ENCODE measurements at regions not wholly inside any gene's neighbourhood (a gene's known extent, or its start where the extent isn't known, plus 50 kb on each side); places are given as distances from the start of the nearest gene placed in this dataset.

GRCh38 chr12:16763901-16764300 is 157.9 kb upstream of the LMO3 start:
- Histone ChIP-seq H3F3A (ENCODE audit: insufficient read depth, low read length) (peaks cover 15% of the 10 kb centered on the region), H3K9me2 (replicated peaks; ENCODE audit: insufficient read depth, low read length) (no peaks in the 10 kb centered on the region), H3K27me3 (replicated peaks; ENCODE audit: insufficient read depth, low read length) (no peaks in the 10 kb centered on the region), H3K79me2 (ENCODE audit: low read length) (no peaks in the 10 kb centered on the region), H3K36me3 (replicated peaks; ENCODE audit: insufficient read depth, low read length) (no peaks in the 10 kb centered on the region), H4K20me1 (ENCODE audit: insufficient read depth, low read length) (no peaks in the 10 kb centered on the region), H2AFZ (ENCODE audit: low read length) (no peak overlapping the region), H3K27ac (ENCODE audit: low read length) (no peak overlapping the region), H3K9me3 (replicated peaks; ENCODE audit: insufficient read depth, low read length) (no peaks in the 10 kb centered on the region), H3K9ac (ENCODE audit: low read length) (no peak overlapping the region), H3K4me1 (ENCODE audit: low read length) (peaks cover 25% of the 10 kb centered on the region), H3K4me3 (ENCODE audit: low read length) (no peak overlapping the region), H3K4me2 (ENCODE audit: low read depth, low read length) (no peak overlapping the region)
- no peak for DNase-seq
- TF ChIP-seq EZH2phosphoT487 (IDR thresholded peaks at IDR 0.05; ENCODE audit: low read length) (no peak), CTCF (IDR thresholded peaks at IDR 0.05; ENCODE audit: low read length) (no peak), EZH2 (optimal IDR thresholded peaks at IDR 0.05; ENCODE audit: low read depth, low read length) (no peak)

GRCh38 chr12:16756833-16757555 is 151.0 kb upstream of the LMO3 start:
- Histone ChIP-seq H2AFZ (ENCODE audit: low read length) (no peak overlapping the region), H3K27me3 (replicated peaks; ENCODE audit: insufficient read depth, low read length) (no peaks in the 10 kb centered on the region), H3K4me1 (ENCODE audit: low read length) (no peaks in the 10 kb centered on the region), H3K9me2 (replicated peaks; ENCODE audit: insufficient read depth, low read length) (no peaks in the 10 kb centered on the region), H3K4me3 (ENCODE audit: low read length) (no peak overlapping the region), H3K9me3 (replicated peaks; ENCODE audit: insufficient read depth, low read length) (no peaks in the 10 kb centered on the region), H3K36me3 (replicated peaks; ENCODE audit: insufficient read depth, low read length) (no peaks in the 10 kb centered on the region), H3K79me2 (ENCODE audit: low read length) (no peaks in the 10 kb centered on the region), H3K27ac (ENCODE audit: low read length) (no peak overlapping the region), H3F3A (ENCODE audit: insufficient read depth, low read length) (no peaks in the 10 kb centered on the region), H3K9ac (ENCODE audit: low read length) (no peak overlapping the region), H4K20me1 (ENCODE audit: insufficient read depth, low read length) (no peaks in the 10 kb centered on the region), H3K4me2 (ENCODE audit: low read depth, low read length) (no peak overlapping the region)
- no peak for TF ChIP-seq EZH2 (optimal IDR thresholded peaks at IDR 0.05; ENCODE audit: low read depth, low read length)
- DNase-seq, result no peak

DNA sequence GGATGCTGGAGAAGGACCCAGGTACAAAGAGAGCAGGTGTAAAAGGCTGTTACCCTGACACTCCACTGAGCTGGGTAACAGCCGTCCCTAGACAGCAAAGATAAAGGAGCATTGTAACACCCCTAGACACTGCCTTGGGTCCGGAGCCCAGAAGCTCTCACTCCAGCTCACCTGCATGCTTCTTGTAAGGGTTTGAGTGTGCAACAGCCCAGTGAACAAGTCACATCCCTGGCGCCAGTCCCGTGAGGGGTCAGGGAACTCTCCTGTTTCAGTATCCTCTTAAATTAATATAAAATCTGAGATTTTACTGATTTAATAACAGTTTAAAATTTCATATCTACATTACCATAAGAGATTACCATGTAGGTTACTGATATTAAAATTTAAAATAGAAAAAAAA is 124.8 kb upstream of the LMO3 start:
- no peaks in the 10 kb centered on the region for H3K36me3 ChIP-seq (replicated peaks; ENCODE audit: insufficient read depth, low read length)
- TF ChIP-seq CTCF (IDR thresholded peaks at IDR 0.05; ENCODE audit: low read length) (no peak), EZH2 (optimal IDR thresholded peaks at IDR 0.05; ENCODE audit: low read depth, low read length) (no peak), EZH2phosphoT487 (IDR thresholded peaks at IDR 0.05; ENCODE audit: low read length) (no peak)
- no peaks in the 10 kb centered on the region for H3K27me3 ChIP-seq (replicated peaks; ENCODE audit: insufficient read depth, low read length)

DNA sequence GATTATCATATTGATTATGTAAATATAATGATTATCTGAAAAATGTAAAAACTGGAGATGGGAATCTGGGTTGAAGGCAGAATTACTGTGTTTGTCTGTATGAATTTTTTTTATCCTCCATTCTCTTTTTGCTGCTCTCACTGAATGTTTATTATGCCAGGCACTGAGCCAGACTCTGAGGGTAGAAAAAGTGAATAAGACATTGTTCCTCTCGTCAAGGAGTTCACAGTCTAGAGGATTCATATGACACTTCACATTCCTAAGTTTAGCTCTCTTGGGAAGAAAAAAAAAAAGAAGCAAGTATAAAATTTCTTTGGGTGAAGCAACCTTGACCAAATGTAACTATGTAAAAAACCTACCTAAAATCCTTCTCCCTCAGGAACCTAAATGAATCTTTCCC is 120.9 kb upstream of the LMO3 start:
- Histone ChIP-seq H3K9ac (ENCODE audit: low read length) (no peak overlapping the region), H3F3A (ENCODE audit: insufficient read depth, low read length) (no peaks in the 10 kb centered on the region), H3K9me3 (replicated peaks; ENCODE audit: insufficient read depth, low read length) (no peaks in the 10 kb centered on the region), H3K79me2 (ENCODE audit: low read length) (no peaks in the 10 kb centered on the region), H3K9me2 (replicated peaks; ENCODE audit: insufficient read depth, low read length) (no peaks in the 10 kb centered on the region), H2AFZ (ENCODE audit: low read length) (no peak overlapping the region), H3K27me3 (replicated peaks; ENCODE audit: insufficient read depth, low read length) (no peaks in the 10 kb centered on the region), H3K36me3 (replicated peaks; ENCODE audit: insufficient read depth, low read length) (no peaks in the 10 kb centered on the region), H3K4me1 (ENCODE audit: low read length) (no peaks in the 10 kb centered on the region), H3K4me3 (ENCODE audit: low read length) (no peak overlapping the region), H4K20me1 (ENCODE audit: insufficient read depth, low read length) (no peaks in the 10 kb centered on the region), H3K27ac (ENCODE audit: low read length) (no peak overlapping the region), H3K4me2 (ENCODE audit: low read depth, low read length) (no peak overlapping the region)
- TF ChIP-seq CTCF (IDR thresholded peaks at IDR 0.05; ENCODE audit: low read length) (no peak), EZH2phosphoT487 (IDR thresholded peaks at IDR 0.05; ENCODE audit: low read length) (no peak), EZH2 (optimal IDR thresholded peaks at IDR 0.05; ENCODE audit: low read depth, low read length) (no peak)
- no peak for DNase-seq

More for the DNA sequence above, 124.8 kb upstream of the LMO3 start:
- Histone ChIP-seq H3K27ac (ENCODE audit: low read length) (no peak overlapping the region), H3K4me3 (ENCODE audit: low read length) (no peak overlapping the region), H2AFZ (ENCODE audit: low read length) (no peak overlapping the region), H4K20me1 (ENCODE audit: insufficient read depth, low read length) (no peaks in the 10 kb centered on the region), H3K9me2 (replicated peaks; ENCODE audit: insufficient read depth, low read length) (no peaks in the 10 kb centered on the region), H3K9ac (ENCODE audit: low read length) (no peak overlapping the region), H3K9me3 (replicated peaks; ENCODE audit: insufficient read depth, low read length) (no peaks in the 10 kb centered on the region), H3K79me2 (ENCODE audit: low read length) (no peaks in the 10 kb centered on the region), H3F3A (ENCODE audit: insufficient read depth, low read length) (no peaks in the 10 kb centered on the region), H3K4me1 (ENCODE audit: low read length) (no peaks in the 10 kb centered on the region), H3K4me2 (ENCODE audit: low read depth, low read length) (no peak overlapping the region)
- no peak for DNase-seq

All from MM.1S (cell line).